Mammary epithelial cell (primary cell): ENCODE measurements at regions not wholly inside any gene's neighbourhood (a gene's known extent, or its start where the extent isn't known, plus 50 kb on each side); places are given as distances from the start of the nearest gene placed in this dataset.

Experiments used
- CTCF ChIP-seq, 2 donors: IDR thresholded peaks in 1 of 2; conservative IDR thresholded peaks in 1 of 2; 2 replicates each; pipeline ENCODE4 v1.5.1; 2011 to 2012; ENCODE audit warnings: inconsistent platforms in 2 of 2, low read length in 2 of 2, mild to moderate bottlenecking in 2 of 2, control low read depth in 1 of 2, low read depth in 1 of 2; ENCODE audit not compliant: insufficient read depth in 1 of 2; ENCODE audit errors: extremely low read depth in 1 of 2
- EZH2 ChIP-seq: IDR thresholded peaks from 2 replicates; pipeline ENCODE4 v1.6.1; 2012; ENCODE audit warnings: low read length, inconsistent platforms, borderline replicate concordance

GRCh38 chr2:129768485-129769184 lies 210.8 kb upstream of the RAB6C start:
- TF ChIP-seq CTCF (conservative IDR thresholded peaks at IDR 0.05 in 1 of 2, IDR thresholded peaks at IDR 0.05 in 1 of 2; ENCODE audit: extremely low read depth in 1 of 2, insufficient read depth in 1 of 2, low read depth in 1 of 2, low read length in 2 of 2), result no peak
- TF ChIP-seq EZH2, result no peak
